HG02763 (cell line): ENCODE measurements at regions not wholly inside any gene's neighbourhood (a gene's known extent, or its start where the extent isn't known, plus 50 kb on each side); places are given as distances from the start of the nearest gene placed in this dataset.
"Not testable (repeated sequence)": the region's sequence is repeated elsewhere in the genome, so short reads cannot be mapped to it uniquely, and the experiment has no call there.

Experiments used
- ATAC-seq: cut with Tn5 transposase; IDR thresholded peaks from one replicate; pipeline ENCODE4 v1.9.1; 2021; ENCODE audit warnings: mild to moderate bottlenecking, moderate library complexity; ENCODE audit not compliant: unreplicated experiment

DNA sequence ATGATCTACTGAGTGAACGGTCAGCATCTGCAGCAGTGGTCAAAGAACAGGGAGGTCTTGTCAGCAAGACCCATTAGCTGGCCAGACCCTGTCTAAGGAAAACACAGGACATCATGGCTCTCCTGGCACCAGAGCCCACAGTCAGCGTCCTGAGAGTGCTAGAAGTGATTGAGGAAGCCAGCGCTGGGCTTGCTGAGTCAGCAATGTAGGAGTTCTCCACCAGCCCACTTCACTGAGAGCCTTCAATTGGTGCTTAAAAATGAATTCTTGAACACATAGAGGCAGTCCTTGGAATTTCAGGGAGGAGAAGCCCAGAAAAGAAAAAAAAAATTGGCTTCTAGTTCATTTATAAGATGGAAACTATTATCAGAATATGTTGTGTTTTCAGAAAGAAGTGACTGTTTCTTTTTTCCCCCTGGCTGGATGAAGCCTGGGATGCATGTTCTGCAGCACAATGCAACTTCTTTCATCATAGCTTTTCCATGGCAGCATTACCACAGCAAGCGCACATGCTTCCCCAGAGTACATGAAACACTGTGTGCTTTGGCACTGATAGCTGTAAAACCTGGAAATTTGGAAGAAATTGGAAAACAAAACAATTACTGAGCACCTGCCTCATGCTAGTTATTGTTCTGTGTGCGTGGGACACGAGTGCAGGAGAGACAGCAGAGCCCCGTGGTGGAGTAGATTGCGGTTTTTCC is 899.9 kb downstream of the C6orf118 start:
- no peak for ATAC-seq

GRCh38 chr6:164408868-164409267 is 900.5 kb downstream of the C6orf118 start:
- ATAC-seq: no peak

DNA sequence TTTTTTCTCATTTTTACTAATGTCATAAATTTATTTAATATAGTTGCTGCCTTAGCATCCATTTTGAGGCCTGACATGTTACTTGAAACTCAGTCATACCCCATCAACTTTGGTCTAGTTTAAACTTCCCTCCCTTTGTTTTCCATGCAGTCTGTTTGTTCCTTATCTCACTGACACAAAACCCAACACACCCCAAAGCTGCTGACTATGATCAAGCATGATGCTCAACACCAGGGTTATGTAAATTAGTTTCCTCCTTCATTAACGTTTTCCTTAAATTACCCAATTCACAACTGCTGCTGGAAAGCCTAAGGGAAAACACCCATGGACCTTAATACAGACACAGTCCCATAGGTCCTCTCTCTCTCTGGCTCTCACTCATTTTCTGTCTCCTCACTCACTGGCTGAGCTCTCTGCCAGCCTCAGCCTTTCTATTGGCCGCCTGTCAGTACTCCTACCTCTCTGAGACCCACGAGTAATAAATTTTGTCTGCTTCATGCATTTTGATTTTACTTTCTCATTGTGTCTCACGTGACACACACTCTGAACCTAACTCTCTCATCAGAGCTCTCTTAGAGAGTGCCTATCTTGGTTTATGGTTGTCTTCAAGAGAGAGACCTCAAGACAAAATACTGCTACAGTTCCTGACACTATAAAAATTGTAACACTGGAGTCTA is 904.5 kb downstream of the C6orf118 start:
- no peak for ATAC-seq

GRCh38 chr6:164401871-164402270 is 907.5 kb downstream of the C6orf118 start:
- ATAC-seq: no peak

DNA sequence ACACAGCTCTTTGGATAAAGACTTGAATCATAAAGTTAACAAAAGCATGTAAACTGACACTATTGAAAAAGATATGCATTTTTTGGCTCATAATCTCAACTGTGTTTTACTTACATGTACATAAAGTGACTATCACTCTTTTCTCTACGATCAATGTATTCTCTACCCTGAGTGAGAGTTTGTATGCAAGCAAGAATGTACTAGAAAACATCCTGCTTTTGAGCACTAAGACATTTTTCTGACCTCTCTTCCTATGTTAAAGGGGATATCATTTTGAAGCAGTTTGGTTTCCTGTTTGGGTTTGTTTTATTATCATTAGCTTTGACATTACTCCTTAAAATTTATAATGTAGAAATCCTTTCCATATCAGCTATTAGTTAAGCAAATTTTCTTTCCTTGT is 910.8 kb downstream of the C6orf118 start:
- no peak for ATAC-seq

GRCh38 chr6:164396071-164397047 is 913.0 kb downstream of the C6orf118 start:
- no peak for ATAC-seq

DNA sequence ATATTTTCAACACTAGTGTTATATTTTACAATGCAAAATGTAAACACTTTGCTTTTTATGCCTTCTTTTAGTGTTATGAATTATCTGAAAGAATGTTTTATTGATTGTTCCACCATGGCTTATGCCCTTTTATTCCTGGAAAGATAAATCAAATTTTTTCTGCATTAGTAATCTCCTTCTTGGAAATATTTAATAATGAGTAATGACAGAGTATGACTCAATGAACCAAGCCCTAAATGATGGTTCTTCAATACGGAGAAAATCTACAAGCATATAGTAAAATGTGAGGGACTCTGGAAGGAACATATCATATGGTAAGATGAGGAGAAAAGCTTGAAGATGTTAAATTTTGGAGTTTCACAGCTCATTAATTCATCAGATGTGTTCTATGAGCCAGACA is 929.6 kb downstream of the C6orf118 start:
- no peak for ATAC-seq

DNA sequence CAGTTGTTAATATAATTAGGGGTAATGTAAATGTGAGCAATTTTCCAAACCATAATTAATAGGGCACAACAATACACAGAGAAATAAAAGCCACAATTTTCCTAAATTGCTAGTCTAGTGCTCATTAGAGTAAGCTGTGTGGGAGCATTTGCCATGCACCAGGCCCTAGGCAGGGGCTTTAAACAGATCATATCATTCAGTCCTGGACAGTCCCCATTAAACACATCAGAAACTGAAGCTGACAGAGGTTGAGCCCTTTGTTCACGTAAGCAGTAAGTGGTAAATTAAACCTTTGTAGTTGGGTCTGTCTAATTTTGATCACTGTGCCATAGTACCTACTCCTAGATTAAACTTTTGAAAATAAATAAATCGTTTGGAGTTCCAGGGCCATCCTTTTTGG is 931.1 kb downstream of the C6orf118 start:
- no peak for ATAC-seq

- no peak for ATAC-seq
Observed at GRCh38 chr6:164377348-164377918, 932.0 kb downstream of the C6orf118 start.

DNA sequence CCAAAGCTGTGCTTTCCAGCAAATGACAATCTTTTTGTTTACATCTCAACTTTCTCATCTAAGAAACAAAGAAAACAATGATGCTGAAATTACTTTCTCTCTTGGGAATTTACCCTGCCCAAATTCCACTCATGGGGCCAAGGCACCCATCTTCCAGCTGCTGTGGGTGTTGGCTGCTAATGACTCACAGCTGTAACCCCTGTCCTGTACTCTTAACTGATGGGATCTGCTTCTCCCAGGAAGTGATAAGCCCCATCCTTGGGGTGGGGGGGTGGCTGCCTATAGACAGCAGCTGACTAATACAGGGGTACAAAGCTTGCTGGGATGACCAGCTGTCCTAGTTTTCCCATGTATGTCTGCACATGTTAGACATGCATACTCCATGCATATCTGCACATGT is 938.6 kb downstream of the C6orf118 start:
- no peak for ATAC-seq

- no peak for ATAC-seq
Observed at GRCh38 chr6:164359441-164359840, 944.9 kb downstream of the QKI start.

DNA sequence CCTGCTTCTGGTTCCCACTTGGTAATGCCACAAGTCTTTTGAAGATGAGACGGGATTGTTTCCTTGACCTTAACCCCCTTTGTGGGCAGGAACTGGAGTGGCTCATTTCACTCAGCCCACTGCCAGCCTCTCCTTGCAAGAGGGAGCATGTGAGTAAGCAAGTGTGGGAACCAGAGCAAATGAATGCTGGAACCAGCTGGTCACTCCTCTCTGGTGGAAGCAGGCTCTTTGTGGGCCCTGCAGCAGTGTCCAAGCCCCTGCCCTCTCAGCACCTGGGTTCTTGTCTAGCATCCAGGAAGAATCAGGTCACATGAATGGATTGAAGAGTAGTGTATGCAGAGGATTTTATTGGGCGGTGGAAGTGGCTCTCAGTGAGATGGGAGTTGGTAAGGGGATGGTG is 944.5 kb downstream of the QKI start:
- no peak for ATAC-seq

DNA sequence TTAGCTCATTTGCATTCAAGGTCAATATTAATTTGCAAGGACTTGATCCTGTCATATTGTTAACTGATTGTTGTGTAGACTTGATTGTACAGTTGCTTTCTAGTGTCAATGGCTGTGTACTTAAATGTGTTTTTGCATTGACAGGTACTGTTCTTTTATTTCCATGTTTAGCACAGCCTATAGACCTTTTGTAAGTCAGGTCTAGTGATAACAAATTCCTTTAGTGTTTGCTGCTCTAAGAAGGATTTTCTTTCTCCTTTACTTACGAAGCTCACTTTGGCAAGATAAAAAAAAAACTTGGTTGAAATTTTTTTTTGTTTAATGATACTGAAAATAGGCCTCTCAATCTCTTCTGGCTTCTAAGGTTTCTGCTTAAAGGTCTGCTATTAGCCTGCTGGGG is 942.3 kb downstream of the QKI start:
- ATAC-seq: no peak

GRCh38 chr6:164347455-164347854 is 932.9 kb downstream of the QKI start:
- no peak for ATAC-seq

DNA sequence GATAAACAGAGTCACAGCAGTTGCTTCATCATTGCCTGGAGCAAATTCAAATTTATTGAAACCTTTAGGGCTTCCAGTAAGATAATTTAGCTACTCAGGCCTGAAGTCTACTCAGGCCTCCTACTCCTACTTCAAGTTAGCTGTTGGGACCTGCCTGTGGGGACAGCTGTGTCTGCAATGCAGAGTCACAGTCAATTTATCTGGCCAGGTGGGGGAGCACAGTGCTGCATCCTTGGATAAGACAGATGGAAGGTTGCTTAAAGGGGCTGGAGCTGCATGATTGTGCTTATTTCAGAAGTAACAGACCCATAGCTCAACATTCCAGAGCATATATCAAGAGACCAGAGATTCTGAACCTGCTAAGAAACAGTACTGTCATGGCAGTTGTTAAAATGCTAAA is 932.1 kb downstream of the QKI start:
- ATAC-seq: no peak

GRCh38 chr6:164345806-164346496 is 931.4 kb downstream of the QKI start:
- ATAC-seq: no peak

- ATAC-seq: no peak
Observed at GRCh38 chr6:164345327-164345726, 930.8 kb downstream of the QKI start.

DNA sequence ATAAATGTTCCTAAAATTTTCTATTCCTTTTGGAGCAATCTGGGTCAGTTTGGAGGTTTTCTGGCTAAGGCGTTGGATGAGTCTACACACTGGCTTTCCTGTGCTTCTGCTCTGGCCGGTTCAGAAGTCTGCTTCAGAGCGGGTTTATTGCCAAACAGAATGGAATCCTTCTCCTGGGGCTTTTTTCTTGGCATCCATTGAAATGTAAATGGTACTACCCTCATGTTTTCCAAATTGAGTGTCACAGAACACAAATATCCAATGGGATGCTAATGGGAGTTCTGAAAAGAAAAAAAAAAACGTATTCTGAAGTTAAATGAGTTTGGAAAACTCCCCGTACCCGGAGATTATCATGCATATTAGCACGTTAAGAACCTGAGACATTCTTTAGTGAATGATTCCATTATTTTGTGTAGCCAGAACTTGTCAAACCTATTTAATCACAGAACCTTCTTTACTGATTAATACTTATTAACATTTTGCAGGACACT is 930.3 kb downstream of the QKI start:
- ATAC-seq: no peak

GRCh38 chr6:164339442-164339841 is 924.9 kb downstream of the QKI start:
- not testable (repeated sequence) for ATAC-seq

DNA sequence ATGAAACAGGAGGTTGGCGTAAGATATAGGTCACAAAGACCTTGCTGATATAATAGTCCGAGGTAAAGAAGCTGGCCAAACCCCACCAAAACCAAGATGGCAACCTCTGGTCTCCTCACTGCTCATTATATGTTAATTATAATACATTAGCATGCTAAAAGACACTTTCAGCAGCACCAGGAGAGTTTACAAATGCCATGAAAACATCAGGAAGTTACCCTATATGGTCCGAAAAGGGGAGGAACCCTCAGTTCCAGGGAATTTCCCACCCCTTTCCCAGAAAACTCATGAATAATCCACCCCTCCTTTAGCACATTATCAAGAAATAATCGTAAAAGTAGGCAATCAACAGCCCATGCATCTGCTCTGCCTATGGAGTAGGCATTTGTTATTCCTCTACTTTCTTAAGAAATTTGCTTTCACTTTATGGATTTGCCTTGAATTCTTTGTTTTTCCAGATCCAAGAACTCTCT is 923.4 kb downstream of the QKI start:
- ATAC-seq: no peak
